ENCODE measurements at regions not wholly inside any gene's neighbourhood (a gene's known extent, or its start where the extent isn't known, plus 50 kb on each side); places are given as distances from the start of the nearest gene placed in this dataset.

DNA sequence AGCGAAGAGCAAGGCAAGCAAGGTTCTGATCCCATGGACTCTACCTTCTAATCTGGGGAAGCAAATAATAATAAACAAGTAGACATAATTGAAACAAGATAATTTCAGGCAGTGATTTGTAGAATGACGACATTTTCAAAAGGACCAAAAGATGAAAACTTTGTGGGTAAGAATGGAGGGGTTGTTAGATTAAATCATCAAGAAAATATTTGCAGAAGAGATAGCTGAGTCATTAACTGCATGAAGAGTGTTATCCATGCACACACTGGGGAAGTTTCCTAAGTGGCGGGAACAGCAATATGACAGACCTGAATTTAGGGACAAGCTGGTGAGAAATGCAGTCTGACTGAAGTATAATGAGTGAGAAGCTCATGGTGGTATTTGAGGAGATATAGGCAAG is 583.1 kb upstream of the RGS18 start:
- no peak overlapping the region for H2AFZ ChIP-seq (ENCODE audit: low read length)
- H3K36me3 ChIP-seq (ENCODE audit: insufficient read depth, low read length), result no peaks in the 10 kb centered on the region
- CTCF ChIA-PET (ENCODE audit: unreplicated experiment), result no interaction called here

DNA sequence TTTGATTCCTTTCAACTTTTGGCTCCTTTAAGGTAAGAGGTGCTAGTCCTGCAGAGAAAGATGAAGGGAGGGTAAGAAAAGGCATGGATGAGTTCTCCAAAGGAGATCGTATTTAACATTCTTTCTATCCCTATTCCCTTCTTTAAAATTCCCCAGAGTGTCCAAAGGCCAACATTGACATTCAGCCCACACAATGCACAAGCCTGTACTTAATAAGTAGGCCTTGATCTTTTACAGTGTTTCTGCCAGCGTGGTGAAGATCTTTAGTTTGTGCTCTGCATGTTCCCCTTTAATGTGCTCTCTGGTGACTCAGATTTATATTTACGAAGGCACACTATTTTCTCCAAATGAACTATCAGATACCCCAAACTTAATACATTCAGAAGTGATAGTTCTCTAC is 582.5 kb upstream of the RGS18 start:
- no peaks in the 10 kb centered on the region for H3K9me2 ChIP-seq (ENCODE audit: insufficient read depth, low read length)
- no peaks in the 10 kb centered on the region for H4K20me1 ChIP-seq (ENCODE audit: insufficient read depth, low read length)
- no peaks in the 10 kb centered on the region for H3K9me3 ChIP-seq (ENCODE audit: low read length)
- H2AFZ ChIP-seq (ENCODE audit: low read length), result no peak overlapping the region
- ChIA-PET CTCF (ENCODE audit: unreplicated experiment) (no interaction called here), POLR2A (interaction anchor here (0.7 to 1.8 kb wide), 2 partner anchors 29 to 516 kb away, joined by 3 to 4 read pairs; no protein-coding TSS in a partner anchor)
- no peak for DNase-seq (ENCODE audit: low spot score)
- H3K36me3 ChIP-seq (ENCODE audit: insufficient read depth, low read length), result no peaks in the 10 kb centered on the region
- no TSS peak for BruUV-seq (replicated peaks)
- no peak overlapping the region for H3K27ac ChIP-seq (ENCODE audit: low read depth, low read length, poor library complexity, severe bottlenecking)
- H3K4me1 ChIP-seq (ENCODE audit: insufficient read depth, low read length, poor library complexity, severe bottlenecking), result no peaks in the 10 kb centered on the region
- no peaks in the 10 kb centered on the region for H3K79me2 ChIP-seq (ENCODE audit: insufficient read depth, low read depth, low read length)
- intact Hi-C loops (cut with micrococcal nuclease; ENCODE audit: unreplicated experiment), result loop anchor here (10.0 kb wide), 1 partner anchor 61 kb away; no protein-coding TSS in a partner anchor
- H3K4me3 ChIP-seq (ENCODE audit: low read depth, low read length, poor library complexity, severe bottlenecking), result no peak overlapping the region
- TF ChIP-seq EZH2phosphoT487 (IDR thresholded peaks at IDR 0.05; ENCODE audit: borderline replicate concordance, low read depth, low read length) (no peak), CTCF (conservative IDR thresholded peaks at IDR 0.05; ENCODE audit: low read length) (no peak)
- H3K4me2 ChIP-seq (ENCODE audit: low read length), result no peak overlapping the region

More for the DNA sequence above, 583.1 kb upstream of the RGS18 start:
- POLR2A ChIA-PET, result interaction anchor here (0.6 kb wide), 1 partner anchor 155 kb away, joined by 3 read pairs; no protein-coding TSS in a partner anchor
- no peak for DNase-seq (ENCODE audit: low spot score)
- Histone ChIP-seq H4K20me1 (ENCODE audit: insufficient read depth, low read length) (no peaks in the 10 kb centered on the region), H3K9me2 (ENCODE audit: insufficient read depth, low read length) (no peaks in the 10 kb centered on the region), H3K4me3 (ENCODE audit: low read depth, low read length, poor library complexity, severe bottlenecking) (no peak overlapping the region), H3K79me2 (ENCODE audit: insufficient read depth, low read depth, low read length) (no peaks in the 10 kb centered on the region), H3K4me1 (ENCODE audit: insufficient read depth, low read length, poor library complexity, severe bottlenecking) (no peaks in the 10 kb centered on the region), H3K4me2 (ENCODE audit: low read length) (no peak overlapping the region), H3K27ac (ENCODE audit: low read depth, low read length, poor library complexity, severe bottlenecking) (no peak overlapping the region), H3K9me3 (ENCODE audit: low read length) (no peaks in the 10 kb centered on the region)
- intact Hi-C loops (cut with micrococcal nuclease; ENCODE audit: unreplicated experiment), result loop anchor here (10.0 kb wide), 1 partner anchor 60 kb away; no protein-coding TSS in a partner anchor
- BruUV-seq (replicated peaks), result no TSS peak
- TF ChIP-seq CTCF (conservative IDR thresholded peaks at IDR 0.05; ENCODE audit: low read length) (no peak), EZH2phosphoT487 (IDR thresholded peaks at IDR 0.05; ENCODE audit: borderline replicate concordance, low read depth, low read length) (no peak)

DNA sequence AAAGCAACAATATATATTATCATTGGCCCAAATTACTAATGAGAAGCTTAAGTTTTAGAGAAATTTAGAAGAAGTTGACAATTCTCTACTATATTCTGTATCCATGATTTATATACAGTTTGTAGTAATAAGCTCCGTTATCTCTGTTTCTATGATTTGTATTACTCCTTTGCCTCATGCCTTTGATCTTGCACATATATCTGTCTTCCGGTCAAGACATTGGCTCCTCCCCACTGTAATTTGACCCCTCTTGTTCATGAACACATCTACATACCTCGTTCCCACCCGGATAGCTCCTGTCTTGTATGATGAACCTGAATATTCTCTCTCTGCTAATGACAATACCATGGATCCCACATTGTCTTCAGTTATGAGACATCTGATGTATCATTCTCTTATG is 581.0 kb upstream of the RGS18 start:
- no TSS peak for BruUV-seq (replicated peaks)
- TF ChIP-seq EZH2phosphoT487 (IDR thresholded peaks at IDR 0.05; ENCODE audit: borderline replicate concordance, low read depth, low read length) (no peak), CTCF (conservative IDR thresholded peaks at IDR 0.05; ENCODE audit: low read length) (no peak)
- Histone ChIP-seq H3K79me2 (ENCODE audit: insufficient read depth, low read depth, low read length) (no peaks in the 10 kb centered on the region), H3K27ac (ENCODE audit: low read depth, low read length, poor library complexity, severe bottlenecking) (no peak overlapping the region), H3K36me3 (ENCODE audit: insufficient read depth, low read length) (no peaks in the 10 kb centered on the region), H3K4me3 (ENCODE audit: low read depth, low read length, poor library complexity, severe bottlenecking) (no peak overlapping the region), H3K9me3 (ENCODE audit: low read length) (no peaks in the 10 kb centered on the region), H3K9me2 (ENCODE audit: insufficient read depth, low read length) (no peaks in the 10 kb centered on the region), H4K20me1 (ENCODE audit: insufficient read depth, low read length) (no peaks in the 10 kb centered on the region), H3K4me1 (ENCODE audit: insufficient read depth, low read length, poor library complexity, severe bottlenecking) (no peaks in the 10 kb centered on the region), H2AFZ (ENCODE audit: low read length) (no peak overlapping the region), H3K4me2 (ENCODE audit: low read length) (no peak overlapping the region)
- POLR2A ChIA-PET, result interaction anchor here (1.8 kb wide), 1 partner anchor 27 kb away, joined by 4 read pairs; no protein-coding TSS in a partner anchor
- no peak for DNase-seq (ENCODE audit: low spot score)
- intact Hi-C loops (cut with micrococcal nuclease; ENCODE audit: unreplicated experiment), result loop anchor here (10.0 kb wide), 1 partner anchor 62 kb away; no protein-coding TSS in a partner anchor
- CTCF ChIA-PET (ENCODE audit: unreplicated experiment), result no interaction called here

Data from OCI-LY7 (cell line).